ENCODE measurements at regions not wholly inside any gene's neighbourhood (a gene's known extent, or its start where the extent isn't known, plus 50 kb on each side); places are given as distances from the start of the nearest gene placed in this dataset.

DNA sequence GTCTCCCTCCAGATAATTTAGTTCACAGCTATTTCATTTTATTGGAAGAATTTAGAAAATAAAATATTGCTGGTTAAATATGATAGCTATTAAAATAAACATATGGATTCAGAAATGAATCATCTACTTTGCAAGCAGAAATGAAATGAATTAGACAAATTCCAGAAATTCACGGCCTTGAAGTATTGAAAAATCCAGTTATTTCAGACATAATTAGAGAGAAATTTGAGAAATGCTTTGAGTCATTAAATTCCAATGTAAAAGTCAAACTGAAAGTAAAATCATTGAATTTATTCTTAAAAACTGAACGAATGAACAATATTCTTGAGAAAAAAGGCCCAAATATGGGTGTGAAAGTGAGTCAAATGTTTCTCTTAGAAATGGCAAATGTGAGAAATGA is 632.6 kb upstream of the EDIL3 start:
- TF ChIP-seq, protein P1, sequence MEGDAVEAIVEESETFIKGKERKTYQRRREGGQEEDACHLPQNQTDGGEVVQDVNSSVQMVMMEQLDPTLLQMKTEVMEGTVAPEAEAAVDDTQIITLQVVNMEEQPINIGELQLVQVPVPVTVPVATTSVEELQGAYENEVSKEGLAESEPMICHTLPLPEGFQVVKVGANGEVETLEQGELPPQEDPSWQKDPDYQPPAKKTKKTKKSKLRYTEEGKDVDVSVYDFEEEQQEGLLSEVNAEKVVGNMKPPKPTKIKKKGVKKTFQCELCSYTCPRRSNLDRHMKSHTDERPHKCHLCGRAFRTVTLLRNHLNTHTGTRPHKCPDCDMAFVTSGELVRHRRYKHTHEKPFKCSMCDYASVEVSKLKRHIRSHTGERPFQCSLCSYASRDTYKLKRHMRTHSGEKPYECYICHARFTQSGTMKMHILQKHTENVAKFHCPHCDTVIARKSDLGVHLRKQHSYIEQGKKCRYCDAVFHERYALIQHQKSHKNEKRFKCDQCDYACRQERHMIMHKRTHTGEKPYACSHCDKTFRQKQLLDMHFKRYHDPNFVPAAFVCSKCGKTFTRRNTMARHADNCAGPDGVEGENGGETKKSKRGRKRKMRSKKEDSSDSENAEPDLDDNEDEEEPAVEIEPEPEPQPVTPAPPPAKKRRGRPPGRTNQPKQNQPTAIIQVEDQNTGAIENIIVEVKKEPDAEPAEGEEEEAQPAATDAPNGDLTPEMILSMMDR (conservative IDR thresholded peaks at IDR 0.05; ENCODE audit: low read depth, low read length) = no peak
- DNase-seq (ENCODE audit: low read depth) = peak; percentile 12
- no peak overlapping the region for H3K4me3 ChIP-seq (ENCODE audit: low read length)

DNA sequence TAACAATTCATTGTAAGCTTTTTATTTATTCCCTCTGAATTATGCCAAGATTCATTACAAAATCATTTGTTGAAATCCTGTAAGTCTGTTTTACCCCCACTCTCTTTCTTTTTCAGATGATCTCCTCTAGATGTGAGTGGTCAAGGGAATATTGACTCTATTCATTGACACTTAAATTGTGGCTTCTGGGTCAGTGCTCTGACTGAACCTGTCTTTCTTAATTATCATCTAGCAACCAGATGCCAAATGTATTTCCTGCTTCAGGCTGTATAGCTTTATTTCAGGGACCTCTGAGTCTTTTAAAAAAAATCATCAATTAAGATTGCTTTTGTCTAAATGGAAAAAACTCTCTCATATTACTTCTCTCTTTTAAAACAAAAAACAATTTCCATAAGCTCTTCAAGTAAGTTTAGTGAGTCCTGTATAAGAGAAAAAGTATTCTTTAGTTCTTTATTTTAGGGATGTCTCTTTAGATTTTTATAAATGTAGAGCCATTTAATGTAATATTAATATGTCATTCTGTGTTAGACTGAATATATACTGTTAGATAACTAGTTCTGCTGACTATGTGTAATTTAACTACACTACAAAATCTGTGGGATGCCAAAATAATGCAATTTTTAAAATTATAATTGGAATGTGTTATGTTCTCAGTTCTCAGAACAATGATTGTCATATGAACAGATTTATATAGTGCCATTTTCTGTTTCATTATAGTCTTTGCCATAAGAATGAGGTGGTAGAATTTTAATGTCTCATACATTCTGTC is 645.8 kb upstream of the EDIL3 start:
- TF ChIP-seq, protein P1 (conservative IDR thresholded peaks at IDR 0.05; ENCODE audit: low read depth, low read length) = no peak
- H3K4me3 ChIP-seq (ENCODE audit: low read length) = no peak overlapping the region
- DNase-seq (ENCODE audit: low read depth) = peak; percentile 5

DNA sequence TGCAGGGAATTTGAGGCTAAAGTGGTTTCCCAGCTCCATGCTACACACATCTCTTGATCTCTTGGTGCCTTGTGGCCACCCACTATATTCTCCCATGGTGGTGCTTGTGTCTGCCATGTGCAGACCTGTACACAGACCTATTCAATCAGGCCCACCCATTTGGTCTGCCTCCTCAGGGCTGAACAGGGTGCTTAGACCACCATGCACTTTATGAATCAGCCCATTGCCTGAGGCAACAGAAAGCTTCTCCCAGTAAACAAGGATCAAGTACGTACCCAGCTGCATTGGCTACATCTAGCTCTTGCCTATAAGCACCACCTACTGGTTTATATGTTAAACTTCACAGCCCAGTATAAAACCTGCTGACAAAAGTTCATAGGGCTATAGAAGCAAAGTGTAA is 664.3 kb upstream of the EDIL3 start:
- H3K4me3 ChIP-seq (ENCODE audit: low read length) = no peak overlapping the region
- peak; percentile 19 for DNase-seq (ENCODE audit: low read depth)
- TF ChIP-seq, protein P1 (conservative IDR thresholded peaks at IDR 0.05; ENCODE audit: low read depth, low read length) = peak; percentile 62

DNA sequence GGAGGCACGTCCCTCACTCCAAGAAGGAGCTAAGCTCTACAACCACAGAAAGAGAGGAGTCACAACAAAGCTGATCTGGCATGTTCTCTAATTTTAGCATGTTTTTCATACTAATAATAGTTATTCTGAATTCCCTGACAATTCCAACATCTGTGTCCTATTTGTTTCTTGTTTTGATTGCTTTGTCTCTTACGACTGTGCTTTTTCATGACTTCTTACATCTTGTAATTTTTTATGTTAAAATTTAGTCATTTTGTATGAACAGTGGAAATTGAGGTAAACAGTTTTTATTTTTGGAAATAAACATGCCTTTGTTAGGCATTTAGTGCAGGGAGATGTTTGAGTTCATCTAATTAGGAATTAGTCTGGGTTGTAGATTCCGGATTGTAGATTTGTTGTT is 668.1 kb upstream of the EDIL3 start:
- DNase-seq (ENCODE audit: low read depth) = no peak
- no peak overlapping the region for H3K4me3 ChIP-seq (ENCODE audit: low read length)
- TF ChIP-seq, protein P1 (conservative IDR thresholded peaks at IDR 0.05; ENCODE audit: low read depth, low read length) = no peak

DNA sequence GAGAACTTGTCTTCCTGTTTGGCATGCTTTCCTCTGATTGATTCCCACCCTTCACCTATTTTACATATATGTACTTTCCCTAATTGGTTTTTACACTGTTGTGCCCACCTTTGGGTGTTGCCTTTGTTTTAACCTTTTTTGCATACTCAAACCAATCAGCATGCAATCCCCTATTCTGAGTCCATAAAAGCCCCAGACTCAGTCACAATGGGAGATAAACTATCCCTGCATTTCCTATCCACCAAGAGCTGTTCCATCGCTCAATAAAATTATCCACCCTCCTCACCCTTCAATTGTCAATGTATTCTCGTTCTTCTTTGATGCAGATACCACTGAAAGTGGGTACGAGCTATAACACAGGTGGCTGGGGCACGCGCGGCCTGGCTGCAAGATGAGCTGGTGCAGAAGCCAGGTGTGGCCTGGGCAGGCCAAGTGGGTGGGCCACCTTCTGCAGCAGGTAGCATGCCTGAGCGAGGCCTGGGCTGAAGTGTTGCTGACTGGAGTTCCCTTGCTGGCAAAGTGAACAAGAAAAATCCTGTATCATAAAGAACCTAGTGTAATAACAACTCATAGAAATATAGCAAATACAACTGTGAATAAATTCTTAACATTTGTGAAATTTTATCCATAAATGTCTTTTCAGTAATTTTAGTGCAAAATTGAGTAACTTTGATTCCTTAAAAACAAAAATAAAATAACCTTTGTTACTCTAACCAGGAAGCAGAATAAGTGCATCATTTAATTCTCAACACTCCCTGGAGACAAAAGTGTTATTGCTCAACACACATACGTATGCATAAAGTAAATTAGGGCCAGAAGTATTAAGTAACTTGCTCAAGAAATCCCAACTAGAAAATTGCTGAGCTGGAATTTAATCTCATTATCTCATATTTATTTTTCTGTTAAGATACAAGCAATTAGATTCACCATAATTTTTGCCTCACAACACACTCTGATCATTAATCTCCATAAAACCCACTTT is 685.3 kb upstream of the EDIL3 start:
- no peak overlapping the region for H3K4me3 ChIP-seq (ENCODE audit: low read length)
- TF ChIP-seq, protein P1 (conservative IDR thresholded peaks at IDR 0.05; ENCODE audit: low read depth, low read length) = no peak
- DNase-seq (ENCODE audit: low read depth) = no peak

DNA sequence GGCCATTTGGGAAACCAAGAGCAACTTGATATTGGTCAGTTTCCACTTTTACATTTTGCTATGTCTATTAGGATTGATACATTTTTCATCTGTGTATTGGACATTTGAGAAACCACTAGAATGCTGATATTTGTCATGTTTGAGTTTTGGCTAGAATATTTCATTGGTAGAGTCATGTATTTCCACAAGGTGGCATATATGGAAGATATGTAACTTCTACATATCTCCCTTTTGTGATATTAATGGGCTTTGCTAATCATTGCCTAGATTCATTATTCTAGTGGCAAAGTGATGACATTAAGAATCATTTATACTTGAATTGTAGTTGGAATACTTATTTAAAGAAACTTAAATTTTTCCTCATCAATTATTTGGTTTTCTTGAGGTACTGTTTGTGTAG is 692.9 kb upstream of the EDIL3 start:
- no peak for DNase-seq (ENCODE audit: low read depth)
- TF ChIP-seq, protein P1 (conservative IDR thresholded peaks at IDR 0.05; ENCODE audit: low read depth, low read length) = peak; percentile 21
- H3K4me3 ChIP-seq (ENCODE audit: low read length) = no peak overlapping the region

Data from retinal pigment epithelial cell (primary cell).